C4-2B (cell line): ENCODE measurements at regions not wholly inside any gene's neighbourhood (a gene's known extent, or its start where the extent isn't known, plus 50 kb on each side); places are given as distances from the start of the nearest gene placed in this dataset.

Source experiments
- CTCF ChIP-seq: fragments of 450-650 bp; conservative IDR thresholded peaks from 2 replicates; pipeline ENCODE4 v1.5.1; 2017; ENCODE audit warnings: mild to moderate bottlenecking
- ZFX ChIP-seq: fragments of 450-650 bp; IDR thresholded peaks from 2 replicates; pipeline ENCODE4 v1.6.1; 2017

GRCh38 chr9:23938908-23939307 is 112.9 kb upstream of the ELAVL2 start:
- no peak for TF ChIP-seq CTCF
- TF ChIP-seq ZFX = no peak
